ENCODE measurements at regions not wholly inside any gene's neighbourhood (a gene's known extent, or its start where the extent isn't known, plus 50 kb on each side); places are given as distances from the start of the nearest gene placed in this dataset.

GRCh38 chr7:19623676-19624075, 85.2 kb downstream of the POLR1F start:
- TF ChIP-seq CTCF (IDR thresholded peaks at IDR 0.05), result no peak

GRCh38 chr7:19621740-19622139, 87.1 kb downstream of the POLR1F start:
- H3K36me3 ChIP-seq, result no peaks in the 10 kb centered on the region
- no peak overlapping the region for H3K4me3 ChIP-seq
- intact Hi-C loops (cut with DNase I), result no loop called here
- H3K9me3 ChIP-seq, result peaks cover 0 to 7% of the 10 kb centered on the region in 2 donors
- H3K4me1 ChIP-seq, result no peaks in the 10 kb centered on the region
- no peak for DNase-seq (ENCODE audit: low spot score in 2 of 2)
- no peaks in the 10 kb centered on the region for H3K27me3 ChIP-seq
- no peak for TF ChIP-seq CTCF (IDR thresholded peaks at IDR 0.05)
- H3K27ac ChIP-seq, result no peak overlapping the region

More at GRCh38 chr7:19623676-19624075, 85.2 kb downstream of the POLR1F start:
- Histone ChIP-seq H3K4me1 (no peaks in the 10 kb centered on the region), H3K27ac (no peak overlapping the region), H3K27me3 (no peaks in the 10 kb centered on the region), H3K4me3 (no peak overlapping the region), H3K9me3 (peaks cover under 1 to 7% of the 10 kb centered on the region in 2 donors), H3K36me3 (no peaks in the 10 kb centered on the region)
- intact Hi-C loops (cut with DNase I), result no loop called here
- no peak for DNase-seq (ENCODE audit: low spot score in 2 of 2)

DNA sequence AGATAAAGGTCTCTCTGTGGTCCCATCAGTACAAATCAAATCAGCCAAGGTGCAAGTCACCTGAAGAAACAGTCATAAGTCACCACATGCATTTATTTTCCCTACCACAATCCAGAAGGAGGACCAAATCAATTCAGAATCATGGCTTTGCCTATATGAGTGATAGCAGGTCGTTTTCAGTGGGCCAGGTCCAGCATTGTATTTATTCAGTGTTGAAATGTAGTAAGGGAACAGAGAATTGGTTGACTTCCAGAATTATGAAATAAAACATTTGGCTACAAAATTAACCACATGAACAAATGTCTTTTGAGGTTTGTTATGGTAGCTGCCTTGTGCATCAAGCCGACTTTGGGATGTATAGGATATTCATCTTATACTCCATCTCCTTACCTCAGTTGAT, 88.4 kb downstream of the POLR1F start:
- no peak for DNase-seq (ENCODE audit: low spot score in 2 of 2)
- Histone ChIP-seq H3K9me3 (peaks cover 0 to 7% of the 10 kb centered on the region in 2 donors), H3K36me3 (no peaks in the 10 kb centered on the region), H3K4me3 (no peak overlapping the region), H3K27me3 (no peaks in the 10 kb centered on the region), H3K4me1 (no peaks in the 10 kb centered on the region), H3K27ac (no peak overlapping the region)
- intact Hi-C loops (cut with DNase I), result no loop called here
- no peak for TF ChIP-seq CTCF (IDR thresholded peaks at IDR 0.05)

GRCh38 chr7:19619122-19619521, 89.7 kb downstream of the POLR1F start:
- TF ChIP-seq CTCF (IDR thresholded peaks at IDR 0.05), result no peak
- no peak overlapping the region for H3K4me3 ChIP-seq
- no peaks in the 10 kb centered on the region for H3K4me1 ChIP-seq
- no peaks in the 10 kb centered on the region for H3K9me3 ChIP-seq
- H3K27ac ChIP-seq, result no peak overlapping the region
- H3K27me3 ChIP-seq, result no peaks in the 10 kb centered on the region
- H3K36me3 ChIP-seq, result no peaks in the 10 kb centered on the region
- intact Hi-C loops (cut with DNase I), result no loop called here
- no peak for DNase-seq (ENCODE audit: low spot score in 2 of 2)

- H3K27me3 ChIP-seq, result no peaks in the 10 kb centered on the region
- intact Hi-C loops (cut with DNase I), result no loop called here
- DNase-seq (ENCODE audit: low spot score in 2 of 2), result no peak
- no peak overlapping the region for H3K4me3 ChIP-seq
- no peaks in the 10 kb centered on the region for H3K4me1 ChIP-seq
- H3K9me3 ChIP-seq, result no peaks in the 10 kb centered on the region
- H3K27ac ChIP-seq, result no peak overlapping the region
- H3K36me3 ChIP-seq, result no peaks in the 10 kb centered on the region
- no peak for TF ChIP-seq CTCF (IDR thresholded peaks at IDR 0.05)
Measured at GRCh38 chr7:19617901-19618300, 90.9 kb downstream of the POLR1F start.
